Skeletal muscle tissue (tissue), 3 donors: ENCODE measurements at regions not wholly inside any gene's neighbourhood (a gene's known extent, or its start where the extent isn't known, plus 50 kb on each side); places are given as distances from the start of the nearest gene placed in this dataset.
A peak's percentile ranks its signal among the peaks of the same experiment; 100 is the strongest.
"Not testable (repeated sequence)": the region's sequence is repeated elsewhere in the genome, so short reads cannot be mapped to it uniquely, and the experiment has no call there.

ENCODE experiments used
- H3K27ac ChIP-seq: one replicate; pipeline ENCODE4 v1.7.0; 2013; ENCODE audit warnings: mild to moderate bottlenecking, low read depth, low read length, inconsistent platforms
- H3K27me3 ChIP-seq, 3 donors: one replicate each; pipeline ENCODE4 v1.7.0; 2013; ENCODE audit warnings: low read length in 3 of 3; ENCODE audit not compliant: control insufficient read depth in 3 of 3, insufficient read depth in 3 of 3
- H3K36me3 ChIP-seq, 3 donors: one replicate each; pipeline ENCODE4 v1.7.0; 2013; ENCODE audit warnings: low read length in 3 of 3; ENCODE audit not compliant: control insufficient read depth in 3 of 3, insufficient read depth in 3 of 3
- H3K4me1 ChIP-seq, 3 donors: one replicate each; pipeline ENCODE4 v1.7.0; 2013; ENCODE audit warnings: low read length in 3 of 3, mild to moderate bottlenecking in 3 of 3; ENCODE audit not compliant: control insufficient read depth in 3 of 3, insufficient read depth in 3 of 3
- H3K4me3 ChIP-seq, 3 donors: one replicate each; pipeline ENCODE4 v1.7.0; 2013; ENCODE audit warnings: low read length in 3 of 3
- H3K9ac ChIP-seq, 3 donors: one replicate each; pipeline ENCODE4 v1.7.0; 2013; ENCODE audit warnings: low read length in 3 of 3, mild to moderate bottlenecking in 3 of 3, moderate library complexity in 2 of 3, low read depth in 1 of 3
- H3K9me3 ChIP-seq, 3 donors: one replicate each; pipeline ENCODE4 v1.7.0; 2013; ENCODE audit warnings: low read length in 3 of 3; ENCODE audit not compliant: control insufficient read depth in 3 of 3
- donor health status: Osteomylitis.

DNA sequence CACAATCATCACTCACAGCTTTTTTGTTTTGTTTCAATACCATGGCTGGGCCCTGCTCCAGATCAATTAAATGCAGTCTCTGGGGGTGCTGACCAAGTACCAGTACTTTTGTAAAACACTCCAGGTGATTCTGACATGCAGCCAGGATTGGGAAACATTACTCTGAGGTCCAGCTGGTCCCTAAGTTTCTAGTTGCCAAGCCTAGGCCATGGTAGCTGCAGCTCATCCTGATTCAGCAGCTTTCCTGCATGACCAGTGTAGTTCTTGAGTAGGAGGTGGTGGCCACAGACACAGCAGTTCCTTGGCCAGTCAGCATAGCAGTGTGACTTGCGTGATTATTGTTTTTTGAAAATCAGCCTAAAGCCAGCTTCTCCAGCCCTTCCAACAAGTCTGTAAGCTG lies 859.1 kb downstream of the DIAPH3 start:
- no peak overlapping the region for H3K27ac ChIP-seq
- no peaks in the 10 kb centered on the region for H3K27me3 ChIP-seq
- no peaks in the 10 kb centered on the region for H3K4me1 ChIP-seq
- no peaks in the 10 kb centered on the region for H3K9me3 ChIP-seq
- no peak overlapping the region for H3K9ac ChIP-seq
- no peaks in the 10 kb centered on the region for H3K36me3 ChIP-seq
- no peak overlapping the region for H3K4me3 ChIP-seq

DNA sequence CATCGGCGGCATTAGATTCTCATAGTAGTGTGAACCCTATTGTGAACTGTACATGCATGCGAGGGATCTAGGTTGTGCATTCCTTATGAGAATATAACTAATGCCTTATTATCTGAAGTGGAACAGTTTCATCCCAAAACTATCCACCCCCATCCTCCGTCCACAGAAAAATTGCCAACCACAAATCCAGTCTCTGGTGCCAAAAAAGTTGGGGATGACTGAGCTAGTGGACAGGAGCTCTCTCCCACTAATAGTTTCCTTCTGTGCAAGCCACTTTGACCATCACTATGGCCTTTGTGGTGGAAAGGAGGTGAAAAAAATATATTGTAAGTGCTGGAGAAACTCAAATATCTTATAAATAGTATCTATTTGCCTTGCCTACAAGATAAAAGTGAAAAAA lies 857.8 kb downstream of the DIAPH3 start:
- Histone ChIP-seq H3K4me1 (no peaks in the 10 kb centered on the region), H3K4me3 (no peak overlapping the region), H3K27ac (no peak overlapping the region), H3K36me3 (no peaks in the 10 kb centered on the region), H3K9me3 (no peaks in the 10 kb centered on the region), H3K27me3 (no peaks in the 10 kb centered on the region), H3K9ac (no peak overlapping the region)

DNA sequence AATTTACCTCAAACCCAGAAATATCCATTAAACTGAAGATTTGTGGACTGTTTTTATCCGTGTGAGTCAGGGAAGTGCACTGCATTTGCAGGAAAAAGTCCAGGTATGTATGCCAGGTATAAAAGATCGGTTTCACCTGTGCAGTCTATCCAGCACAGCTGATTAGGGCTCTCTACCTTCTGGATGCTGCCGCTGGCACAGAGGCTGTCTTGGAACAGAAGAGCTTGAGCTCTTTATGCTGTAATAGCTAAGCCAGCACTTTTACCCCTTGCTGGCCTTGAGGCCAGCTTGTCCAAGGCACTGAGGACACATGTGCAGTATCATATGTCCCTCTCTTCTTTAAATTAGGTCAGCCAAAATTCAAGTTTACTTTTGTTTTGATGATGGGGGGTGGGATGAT lies 851.0 kb downstream of the DIAPH3 start:
- Histone ChIP-seq H3K4me1 (no peaks in the 10 kb centered on the region), H3K27me3 (no peaks in the 10 kb centered on the region), H3K9ac (no peak overlapping the region), H3K36me3 (no peaks in the 10 kb centered on the region), H3K9me3 (no peaks in the 10 kb centered on the region), H3K4me3 (no peak overlapping the region), H3K27ac (no peak overlapping the region)

GRCh38 chr13:59318320-59318930 lies 845.3 kb downstream of the DIAPH3 start:
- H3K27me3 ChIP-seq = no peaks in the 10 kb centered on the region
- no peaks in the 10 kb centered on the region for H3K4me1 ChIP-seq
- no peak overlapping the region for H3K4me3 ChIP-seq
- H3K9me3 ChIP-seq = no peaks in the 10 kb centered on the region
- no peak overlapping the region for H3K27ac ChIP-seq
- H3K36me3 ChIP-seq = no peaks in the 10 kb centered on the region
- H3K9ac ChIP-seq = no peak overlapping the region

DNA sequence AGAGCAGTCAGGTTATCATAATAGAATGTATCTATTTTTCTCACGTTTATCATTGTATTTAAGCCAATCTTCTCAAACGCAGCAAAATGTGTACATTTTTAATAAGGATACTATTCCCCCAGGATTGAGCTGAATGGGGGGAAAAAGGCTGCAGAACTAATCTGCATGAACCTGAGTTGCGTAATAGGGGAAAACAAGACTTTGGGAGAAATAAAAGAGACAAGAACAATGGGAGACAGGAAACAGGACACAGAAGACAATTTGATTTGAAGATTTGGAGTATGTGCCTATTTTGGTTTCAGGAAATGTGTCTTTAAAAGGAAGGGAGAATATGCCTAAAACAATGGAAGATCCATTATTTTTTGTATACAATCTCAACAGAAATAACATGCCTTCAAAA lies 844.5 kb downstream of the DIAPH3 start:
- H3K9ac ChIP-seq = no peak overlapping the region
- H3K4me3 ChIP-seq = no peak overlapping the region
- no peaks in the 10 kb centered on the region for H3K27me3 ChIP-seq
- H3K4me1 ChIP-seq = no peaks in the 10 kb centered on the region
- no peaks in the 10 kb centered on the region for H3K9me3 ChIP-seq
- no peaks in the 10 kb centered on the region for H3K36me3 ChIP-seq
- no peak overlapping the region for H3K27ac ChIP-seq

DNA sequence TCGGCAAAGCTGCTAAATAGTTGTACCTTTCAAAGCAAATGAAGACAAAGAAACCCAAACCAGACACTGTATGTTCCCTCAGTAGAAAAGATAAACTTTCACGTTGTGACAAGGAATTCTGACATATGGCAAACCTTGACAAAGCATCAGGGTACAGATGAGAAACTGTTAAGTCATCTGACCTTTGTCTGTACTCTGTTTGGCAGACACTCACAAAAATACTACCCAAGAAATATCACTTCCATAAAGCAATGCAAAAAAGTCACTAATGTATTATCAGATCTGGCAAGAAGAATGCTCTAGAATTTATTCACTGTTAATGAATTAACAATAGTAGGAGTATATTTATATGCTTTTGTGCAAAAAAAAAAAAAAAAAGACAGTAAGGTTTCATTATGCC lies 843.7 kb downstream of the DIAPH3 start:
- Histone ChIP-seq H3K36me3 (no peaks in the 10 kb centered on the region), H3K4me3 (no peak overlapping the region), H3K9me3 (no peaks in the 10 kb centered on the region), H3K9ac (no peak overlapping the region), H3K27ac (no peak overlapping the region), H3K4me1 (no peaks in the 10 kb centered on the region), H3K27me3 (no peaks in the 10 kb centered on the region)

DNA sequence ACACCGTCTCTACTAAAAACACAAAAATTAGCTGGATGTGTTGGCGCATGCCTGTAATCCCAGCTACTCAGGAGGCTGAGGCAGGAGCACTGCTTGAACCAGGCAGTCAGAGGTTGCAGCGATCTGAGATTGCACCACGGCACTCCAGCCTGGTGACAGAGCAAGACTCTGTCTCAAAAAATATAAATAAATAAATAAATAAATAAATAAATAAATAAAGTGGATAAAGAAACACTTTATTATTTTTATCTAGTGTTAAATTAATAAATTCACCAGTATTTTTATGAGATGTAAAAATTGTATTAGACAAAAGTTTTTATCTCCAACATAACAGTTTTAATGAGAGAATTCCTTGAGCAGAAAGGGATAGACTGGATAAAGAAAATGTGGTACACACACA lies 839.3 kb downstream of the DIAPH3 start:
- not testable (repeated sequence) for H3K36me3 ChIP-seq, H3K9me3 ChIP-seq, H3K4me1 ChIP-seq

GRCh38 chr13:59326717-59327116 lies 837.0 kb downstream of the DIAPH3 start:
- no peak overlapping the region for H3K27ac ChIP-seq
- no peaks in the 10 kb centered on the region for H3K9me3 ChIP-seq
- no peak overlapping the region for H3K4me3 ChIP-seq
- H3K36me3 ChIP-seq = no peaks in the 10 kb centered on the region
- H3K4me1 ChIP-seq = no peaks in the 10 kb centered on the region
- H3K9ac ChIP-seq = no peak overlapping the region
- no peaks in the 10 kb centered on the region for H3K27me3 ChIP-seq

More for the DNA sequence above, 839.3 kb downstream of the DIAPH3 start:
- H3K9ac ChIP-seq, H3K27me3 ChIP-seq, H3K27ac ChIP-seq, H3K4me3 ChIP-seq: not testable (repeated sequence)

GRCh38 chr13:59330764-59331163 lies 833.0 kb downstream of the DIAPH3 start:
- no peak overlapping the region for H3K27ac ChIP-seq
- no peak overlapping the region for H3K4me3 ChIP-seq
- H3K36me3 ChIP-seq = no peaks in the 10 kb centered on the region
- no peak overlapping the region for H3K9ac ChIP-seq
- no peaks in the 10 kb centered on the region for H3K9me3 ChIP-seq
- no peaks in the 10 kb centered on the region for H3K27me3 ChIP-seq
- no peaks in the 10 kb centered on the region for H3K4me1 ChIP-seq

- Histone ChIP-seq H3K9me3 (no peaks in the 10 kb centered on the region), H3K9ac (no peak overlapping the region), H3K4me1 (peaks cover 0 to 9% (median 0%) of the 10 kb centered on the region in 3 donors), H3K27me3 (no peaks in the 10 kb centered on the region), H3K36me3 (no peaks in the 10 kb centered on the region), H3K4me3 (no peak overlapping the region), H3K27ac (no peak overlapping the region)
Observed at GRCh38 chr13:59332966-59333365, 830.8 kb downstream of the DIAPH3 start.

- H3K9ac ChIP-seq = peak overlapping the region in 1 of 3 donors; percentile 2
- H3K27ac ChIP-seq = no peak overlapping the region
- H3K27me3 ChIP-seq = no peaks in the 10 kb centered on the region
- H3K36me3 ChIP-seq = no peaks in the 10 kb centered on the region
- H3K9me3 ChIP-seq = no peaks in the 10 kb centered on the region
- H3K4me1 ChIP-seq = peaks cover 0 to 9% (median 0%) of the 10 kb centered on the region in 3 donors
- H3K4me3 ChIP-seq = no peak overlapping the region
Observed at GRCh38 chr13:59337070-59337469, 826.7 kb downstream of the DIAPH3 start.
